GM12878 (cell line): ENCODE measurements at regions not wholly inside any gene's neighbourhood (a gene's known extent, or its start where the extent isn't known, plus 50 kb on each side); places are given as distances from the start of the nearest gene placed in this dataset.

Source experiments
- CTCF ChIP-seq, 3 experiments: IDR thresholded peaks in 2 of 3; conservative IDR thresholded peaks in 1 of 3; 2 replicates each; pipeline ENCODE4 v1.5.1; 2011; ENCODE audit warnings: low read depth in 3 of 3, low read length in 3 of 3, mild to moderate bottlenecking in 3 of 3, control low read depth in 2 of 3, moderate library complexity in 2 of 3, inconsistent platforms in 1 of 3, mixed read lengths in 1 of 3; ENCODE audit not compliant: control insufficient read depth in 2 of 3, insufficient read depth in 1 of 3; ENCODE audit errors: extremely low read depth in 1 of 3
- EGR1 ChIP-seq, 2 experiments: IDR thresholded peaks; 1 replicate in 1 of 2; 2 replicates in 1 of 2; pipeline ENCODE4 v1.6.1; 2011 to 2012; ENCODE audit warnings: low read depth in 2 of 2, low read length in 2 of 2, borderline replicate concordance in 1 of 2, mild to moderate bottlenecking in 1 of 2, moderate library complexity in 1 of 2
- HDGF ChIP-seq: fragments of 450-650 bp; IDR thresholded peaks from 2 replicates; pipeline ENCODE4 v1.6.1; 2016; ENCODE audit warnings: antibody characterized with exemption
- MAX ChIP-seq: IDR thresholded peaks from 2 replicates; pipeline ENCODE4 v1.6.1; 2012; ENCODE audit warnings: low read depth, low read length, improper control_type of control experiment
- NKRF ChIP-seq: fragments of 450-650 bp; conservative IDR thresholded peaks from 2 replicates; pipeline ENCODE4 v1.6.1; 2017; ENCODE audit warnings: mild to moderate bottlenecking, moderate library complexity
- POLR2A ChIP-seq: IDR thresholded peaks from 2 replicates; pipeline ENCODE4 v1.6.1; 2011; ENCODE audit warnings: low read depth, mild to moderate bottlenecking, low read length
- SMC3 ChIP-seq: IDR thresholded peaks from 2 replicates; pipeline ENCODE4 v1.6.1; 2011; ENCODE audit warnings: low read length, improper control_type of control experiment, borderline replicate concordance
- USF2 ChIP-seq: IDR thresholded peaks from 2 replicates; pipeline ENCODE4 v1.6.1; 2011; ENCODE audit warnings: low read depth, low read length, improper control_type of control experiment, borderline replicate concordance
- ZSCAN29 ChIP-seq: fragments of 450-650 bp; IDR thresholded peaks from 2 replicates; pipeline ENCODE4 v1.6.1; 2017; ENCODE audit warnings: mild to moderate bottlenecking, moderate library complexity
- TF ChIP-seq, protein P1 (sequence below): IDR thresholded peaks from 2 replicates; pipeline ENCODE4 v1.6.1; 2011; ENCODE audit warnings: mild to moderate bottlenecking, low read depth, low read length, moderate library complexity; ENCODE audit not compliant: insufficient replicate concordance

GRCh38 chr6:9455864-9456658 lies 958.8 kb downstream of the TFAP2A start:
- TF ChIP-seq CTCF (IDR thresholded peaks at IDR 0.05 in 2 of 3, conservative IDR thresholded peaks at IDR 0.05 in 1 of 3; ENCODE audit: control insufficient read depth in 2 of 3, extremely low read depth in 1 of 3, insufficient read depth in 1 of 3, low read depth in 3 of 3, low read length in 3 of 3) (no peak), SMC3 (no peak), ZSCAN29 (no peak), MAX (no peak), USF2 (no peak), NKRF (no peak), POLR2A (no peak), HDGF (no peak), EGR1 (IDR thresholded peaks at IDR 0.05; ENCODE audit: borderline replicate concordance in 1 of 2, low read depth in 2 of 2, low read length in 2 of 2) (no peak)
- TF ChIP-seq, protein P1, sequence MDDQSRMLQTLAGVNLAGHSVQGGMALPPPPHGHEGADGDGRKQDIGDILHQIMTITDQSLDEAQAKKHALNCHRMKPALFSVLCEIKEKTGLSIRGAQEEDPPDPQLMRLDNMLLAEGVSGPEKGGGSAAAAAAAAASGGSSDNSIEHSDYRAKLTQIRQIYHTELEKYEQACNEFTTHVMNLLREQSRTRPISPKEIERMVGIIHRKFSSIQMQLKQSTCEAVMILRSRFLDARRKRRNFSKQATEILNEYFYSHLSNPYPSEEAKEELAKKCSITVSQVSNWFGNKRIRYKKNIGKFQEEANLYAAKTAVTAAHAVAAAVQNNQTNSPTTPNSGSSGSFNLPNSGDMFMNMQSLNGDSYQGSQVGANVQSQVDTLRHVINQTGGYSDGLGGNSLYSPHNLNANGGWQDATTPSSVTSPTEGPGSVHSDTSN = no peak
